Neural progenitor cell (in vitro differentiated cells): ENCODE measurements at regions not wholly inside any gene's neighbourhood (a gene's known extent, or its start where the extent isn't known, plus 50 kb on each side); places are given as distances from the start of the nearest gene placed in this dataset.

Experiments
- EZH2 ChIP-seq: fragments of 200-600 bp; sonication (generic); IDR thresholded peaks from 2 replicates; pipeline ENCODE4 v1.6.1; 2017; ENCODE audit warnings: antibody characterized with exemption, mild to moderate bottlenecking, moderate library complexity
- EZH2phosphoT487 ChIP-seq: fragments of 200-600 bp; sonication (generic); IDR thresholded peaks from 2 replicates; pipeline ENCODE4 v1.6.1; 2017; ENCODE audit warnings: antibody characterized with exemption
- TF ChIP-seq, protein P1 (sequence below): fragments of 200-600 bp; sonication (generic); IDR thresholded peaks from 2 replicates; pipeline ENCODE4 v1.5.1; 2017; ENCODE audit warnings: antibody characterized with exemption, mild to moderate bottlenecking

DNA sequence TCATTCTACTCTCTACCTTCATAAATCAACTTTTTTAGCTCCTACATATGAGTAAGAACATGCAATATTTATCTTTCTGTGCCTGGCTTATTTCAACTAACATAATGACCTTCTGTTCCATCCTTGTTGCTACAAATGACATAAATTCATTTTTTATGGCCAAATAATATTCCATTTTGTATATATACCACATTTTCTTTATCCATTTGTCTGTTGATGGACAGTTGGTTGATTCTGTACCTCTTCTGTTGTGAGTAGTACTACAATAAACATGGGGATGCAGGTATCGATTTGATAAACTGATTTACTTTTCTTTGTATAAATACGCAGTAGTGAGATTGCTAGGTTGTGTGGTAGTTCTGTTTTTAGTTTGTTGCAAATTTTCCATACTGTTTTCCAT lies 279.5 kb upstream of the NFIA start:
- TF ChIP-seq, protein P1, sequence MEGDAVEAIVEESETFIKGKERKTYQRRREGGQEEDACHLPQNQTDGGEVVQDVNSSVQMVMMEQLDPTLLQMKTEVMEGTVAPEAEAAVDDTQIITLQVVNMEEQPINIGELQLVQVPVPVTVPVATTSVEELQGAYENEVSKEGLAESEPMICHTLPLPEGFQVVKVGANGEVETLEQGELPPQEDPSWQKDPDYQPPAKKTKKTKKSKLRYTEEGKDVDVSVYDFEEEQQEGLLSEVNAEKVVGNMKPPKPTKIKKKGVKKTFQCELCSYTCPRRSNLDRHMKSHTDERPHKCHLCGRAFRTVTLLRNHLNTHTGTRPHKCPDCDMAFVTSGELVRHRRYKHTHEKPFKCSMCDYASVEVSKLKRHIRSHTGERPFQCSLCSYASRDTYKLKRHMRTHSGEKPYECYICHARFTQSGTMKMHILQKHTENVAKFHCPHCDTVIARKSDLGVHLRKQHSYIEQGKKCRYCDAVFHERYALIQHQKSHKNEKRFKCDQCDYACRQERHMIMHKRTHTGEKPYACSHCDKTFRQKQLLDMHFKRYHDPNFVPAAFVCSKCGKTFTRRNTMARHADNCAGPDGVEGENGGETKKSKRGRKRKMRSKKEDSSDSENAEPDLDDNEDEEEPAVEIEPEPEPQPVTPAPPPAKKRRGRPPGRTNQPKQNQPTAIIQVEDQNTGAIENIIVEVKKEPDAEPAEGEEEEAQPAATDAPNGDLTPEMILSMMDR, result no peak
- no peak for TF ChIP-seq EZH2
- TF ChIP-seq EZH2phosphoT487, result no peak
